ENCODE measurements at regions not wholly inside any gene's neighbourhood (a gene's known extent, or its start where the extent isn't known, plus 50 kb on each side); places are given as distances from the start of the nearest gene placed in this dataset.

GRCh38 chr5:6873359-6873758 lies 160.1 kb downstream of the TENT4A start:
- POLR2A ChIA-PET (ENCODE audit: unreplicated experiment), result no interaction called here
- Histone ChIP-seq H3K4ac (ENCODE audit: low read depth, low read length) (no peak overlapping the region), H2AFZ (replicated peaks; ENCODE audit: low read length, poor library complexity) (no peak overlapping the region), H3K4me1 (ENCODE audit: control insufficient read depth, insufficient read depth, low read length) (no peaks in the 10 kb centered on the region), H3K27me3 (ENCODE audit: control insufficient read depth, insufficient read depth, low read length) (no peaks in the 10 kb centered on the region), H3K18ac (ENCODE audit: low read depth, low read length) (no peak overlapping the region), H3K9ac (ENCODE audit: low read depth, low read length) (no peak overlapping the region), H2BK20ac (ENCODE audit: low read depth, low read length) (no peak overlapping the region), H3K4me3 (ENCODE audit: insufficient read depth, low read depth, low read length) (no peak overlapping the region), H3K27ac (ENCODE audit: insufficient read depth, low read length) (no peak overlapping the region), H4K20me1 (ENCODE audit: insufficient read depth, low read length) (no peaks in the 10 kb centered on the region), H2AK5ac (ENCODE audit: low read depth, low read length) (no peak overlapping the region), H3K36me3 (ENCODE audit: control insufficient read depth, insufficient read depth, low read length) (no peaks in the 10 kb centered on the region), H2BK15ac (ENCODE audit: low read depth, low read length) (no peak overlapping the region), H3K9me1 (ENCODE audit: insufficient read depth, low read length) (no peaks in the 10 kb centered on the region), H3K79me1 (ENCODE audit: low read depth in 1 of 2, low read length in 2 of 2) (no peaks in the 10 kb centered on the region), H2BK5ac (ENCODE audit: low read depth, low read length, poor library complexity, severe bottlenecking) (no peak overlapping the region), H2BK120ac (ENCODE audit: low read depth, low read length) (no peak overlapping the region), H3K4me2 (ENCODE audit: low read depth, low read length) (no peak overlapping the region), H3K9me3 (ENCODE audit: control insufficient read depth, insufficient read depth, low read length) (peaks cover 8% of the 10 kb centered on the region), H4K5ac (ENCODE audit: low read depth, low read length) (no peak overlapping the region), H3K56ac (ENCODE audit: extremely low read depth, insufficient read depth, low read length) (no peak overlapping the region), H2AK9ac (replicated peaks; ENCODE audit: low read depth, low read length, poor library complexity) (no peak overlapping the region), H3K14ac (replicated peaks; ENCODE audit: low read depth, low read length) (no peak overlapping the region), H4K91ac (ENCODE audit: insufficient read depth, low read depth, low read length) (no peak overlapping the region), H3K23ac (ENCODE audit: low read depth, low read length) (no peak overlapping the region), H4K8ac (ENCODE audit: low read depth in 2 of 2, low read length in 2 of 2) (no peak overlapping the region)
- BruUV-seq (replicated peaks), result no TSS peak
- CTCF ChIA-PET, result no interaction called here
- in situ Hi-C loops (cut with MboI; ENCODE audit: low sequenced_read_pairs) (no loop called here), dilution Hi-C loops (cut with HindIII; ENCODE audit: low sequenced_read_pairs, unreplicated experiment) (no loop called here), intact Hi-C loops (cut with micrococcal nuclease) (no loop called here)
- no peak for TF ChIP-seq CTCF (conservative IDR thresholded peaks at IDR 0.05; ENCODE audit: low read depth, low read length)
- no peak for TF ChIP-seq CHD1 (IDR thresholded peaks at IDR 0.05; ENCODE audit: low read depth, low read length)
- no peak for TF ChIP-seq MAFK (IDR thresholded peaks at IDR 0.05; ENCODE audit: low read depth, low read length)
- no peak for TF ChIP-seq ELK1 (IDR thresholded peaks at IDR 0.05; ENCODE audit: borderline replicate concordance, low read depth, low read length)
- TF ChIP-seq RFX5 (IDR thresholded peaks at IDR 0.05; ENCODE audit: low read depth, low read length), result no peak
- no peak for TF ChIP-seq CEBPB (IDR thresholded peaks at IDR 0.05; ENCODE audit: low read depth, low read length)
- no peak for TF ChIP-seq SMC3 (IDR thresholded peaks at IDR 0.05; ENCODE audit: low read depth, low read length)
- no peak for TF ChIP-seq MAZ (IDR thresholded peaks at IDR 0.05; ENCODE audit: borderline replicate concordance, low read depth, low read length)
- TF ChIP-seq RAD21 (IDR thresholded peaks at IDR 0.05; ENCODE audit: low read length), result no peak
- no peak for TF ChIP-seq BHLHE40 (IDR thresholded peaks at IDR 0.05; ENCODE audit: low read depth, low read length)
- TF ChIP-seq NFE2L2 (IDR thresholded peaks at IDR 0.05; ENCODE audit: low read depth, low read length), result no peak
- no peak for TF ChIP-seq USF2 (IDR thresholded peaks at IDR 0.05; ENCODE audit: low read depth, low read length)
- WGBS, 2 experiments (ENCODE audit: extremely low coverage in 2 of 2, insufficient read length in 1 of 2), result no CpG with 5 or more reads among the region's 3 CpGs
- ATAC-seq (ENCODE audit: low read depth), result no peak
- no peak for DNase-seq

Measured in IMR-90 (cell line).